Ascending aorta (tissue), 2 donors: ENCODE measurements at regions not wholly inside any gene's neighbourhood (a gene's known extent, or its start where the extent isn't known, plus 50 kb on each side); places are given as distances from the start of the nearest gene placed in this dataset.
A peak's percentile ranks its signal among the peaks of the same experiment; 100 is the strongest.

Source experiments
- DNase-seq, 2 donors: peaks; one replicate each; pipeline ENCODE4 v3.0.0-alpha.2; 2019; ENCODE audit warnings: low spot score in 2 of 2
- H3K27ac ChIP-seq, 2 donors: fragments of 200-600 bp; sonication (generic); one replicate each; pipeline ENCODE4 v1.5.1; 2016 to 2017; ENCODE audit warnings: mild to moderate bottlenecking in 1 of 2
- H3K27me3 ChIP-seq: fragments of 200-600 bp; sonication (generic); one replicate; pipeline ENCODE4 v1.5.1; 2017
- H3K36me3 ChIP-seq, 2 donors: fragments of 200-600 bp; sonication (generic); one replicate each; pipeline ENCODE4 v1.5.1; 2016
- H3K4me1 ChIP-seq, 2 donors: fragments of 200-600 bp; sonication (generic); one replicate each; pipeline ENCODE4 v1.5.1; 2016 to 2017; ENCODE audit warnings: mild to moderate bottlenecking in 1 of 2
- H3K4me3 ChIP-seq, 2 donors: fragments of 200-600 bp; sonication (generic); one replicate each; pipeline ENCODE4 v1.5.1; 2016 to 2017; ENCODE audit warnings: mild to moderate bottlenecking in 1 of 2
- H3K9me3 ChIP-seq, 2 donors: fragments of 200-600 bp; sonication (generic); one replicate each; pipeline ENCODE4 v1.5.1; 2016
- intact Hi-C: fragments of 100-400 bp; cut with DNase I; formaldehyde crosslinking; loops from one replicate; pipeline ENCODE4 v1.15.1; 2023
- TF ChIP-seq, protein P1 (sequence below), 3 experiments: fragments of 200-600 bp in 2 of 3; fragments of 450-650 bp in 1 of 3; sonication (generic) in 2 of 3; IDR thresholded peaks; one replicate each; pipeline ENCODE4 v1.5.1; 2016 to 2019; ENCODE audit warnings: antibody characterized with exemption in 3 of 3, mild to moderate bottlenecking in 1 of 3, moderate library complexity in 1 of 3

DNA sequence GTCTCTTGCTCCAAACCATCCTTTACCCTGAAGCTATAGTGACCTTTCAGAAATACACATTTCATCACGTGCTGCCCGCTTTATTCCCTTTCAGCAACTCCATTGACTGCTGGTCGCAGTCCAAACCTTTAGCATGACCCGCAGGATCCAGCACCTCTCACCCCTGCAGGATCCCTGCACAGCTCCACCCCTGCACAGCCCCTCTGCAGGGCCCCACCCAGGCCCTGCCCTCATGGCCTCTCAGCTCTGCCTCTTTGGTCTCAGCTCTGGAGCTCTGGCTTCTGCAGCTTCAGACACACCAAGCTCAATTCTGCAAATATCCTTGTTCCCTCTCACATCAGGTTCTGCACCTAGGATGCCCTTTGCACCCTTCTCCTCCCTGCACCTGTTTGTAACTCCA lies 264.9 kb upstream of the C1orf174 start:
- no peak for DNase-seq
- intact Hi-C loops: no loop called here
- no peaks in the 10 kb centered on the region for H3K36me3 ChIP-seq

GRCh38 chr1:4165686-4166300 lies 265.7 kb upstream of the C1orf174 start:
- Histone ChIP-seq H3K4me3 (no peak overlapping the region), H3K27ac (no peak overlapping the region), H3K4me1 (no peaks in the 10 kb centered on the region), H3K27me3 (no peaks in the 10 kb centered on the region), H3K9me3 (no peaks in the 10 kb centered on the region), H3K36me3 (no peaks in the 10 kb centered on the region)
- DNase-seq: no peak
- TF ChIP-seq, protein P1, sequence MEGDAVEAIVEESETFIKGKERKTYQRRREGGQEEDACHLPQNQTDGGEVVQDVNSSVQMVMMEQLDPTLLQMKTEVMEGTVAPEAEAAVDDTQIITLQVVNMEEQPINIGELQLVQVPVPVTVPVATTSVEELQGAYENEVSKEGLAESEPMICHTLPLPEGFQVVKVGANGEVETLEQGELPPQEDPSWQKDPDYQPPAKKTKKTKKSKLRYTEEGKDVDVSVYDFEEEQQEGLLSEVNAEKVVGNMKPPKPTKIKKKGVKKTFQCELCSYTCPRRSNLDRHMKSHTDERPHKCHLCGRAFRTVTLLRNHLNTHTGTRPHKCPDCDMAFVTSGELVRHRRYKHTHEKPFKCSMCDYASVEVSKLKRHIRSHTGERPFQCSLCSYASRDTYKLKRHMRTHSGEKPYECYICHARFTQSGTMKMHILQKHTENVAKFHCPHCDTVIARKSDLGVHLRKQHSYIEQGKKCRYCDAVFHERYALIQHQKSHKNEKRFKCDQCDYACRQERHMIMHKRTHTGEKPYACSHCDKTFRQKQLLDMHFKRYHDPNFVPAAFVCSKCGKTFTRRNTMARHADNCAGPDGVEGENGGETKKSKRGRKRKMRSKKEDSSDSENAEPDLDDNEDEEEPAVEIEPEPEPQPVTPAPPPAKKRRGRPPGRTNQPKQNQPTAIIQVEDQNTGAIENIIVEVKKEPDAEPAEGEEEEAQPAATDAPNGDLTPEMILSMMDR (IDR thresholded peaks at IDR 0.05): no peak
- intact Hi-C loops: no loop called here

More for the DNA sequence above, 264.9 kb upstream of the C1orf174 start:
- TF ChIP-seq, protein P1 (IDR thresholded peaks at IDR 0.05): no peak
- Histone ChIP-seq H3K4me3 (no peak overlapping the region), H3K9me3 (no peaks in the 10 kb centered on the region), H3K4me1 (no peaks in the 10 kb centered on the region), H3K27ac (no peak overlapping the region), H3K27me3 (no peaks in the 10 kb centered on the region)

- Histone ChIP-seq H3K27me3 (no peaks in the 10 kb centered on the region), H3K9me3 (no peaks in the 10 kb centered on the region), H3K4me3 (no peak overlapping the region), H3K27ac (no peak overlapping the region), H3K4me1 (no peaks in the 10 kb centered on the region), H3K36me3 (no peaks in the 10 kb centered on the region)
- TF ChIP-seq, protein P1 (IDR thresholded peaks at IDR 0.05): no peak
- intact Hi-C loops: no loop called here
- DNase-seq: no peak
These were observed 266.6 kb upstream of the C1orf174 start for GRCh38 chr1:4166713-4167112.

DNA sequence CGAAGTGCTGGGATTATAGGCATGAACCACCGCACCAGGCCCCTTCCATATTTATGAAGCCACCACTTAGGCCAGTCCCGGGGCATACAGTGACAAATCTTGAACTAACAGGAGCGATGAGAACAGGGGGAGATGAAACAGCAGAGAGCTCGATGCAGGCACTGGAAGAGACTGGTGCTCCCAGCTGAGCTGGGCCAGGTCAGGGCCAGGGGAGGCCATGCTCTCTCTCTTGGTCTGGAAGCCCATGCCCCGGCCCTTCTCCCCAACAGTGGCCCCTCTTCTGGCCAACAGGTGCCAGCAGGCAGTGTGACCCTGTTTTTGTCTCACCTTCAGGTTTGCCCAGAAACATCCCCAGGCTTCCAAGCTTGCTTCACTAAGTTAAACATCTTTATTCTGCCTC lies 269.9 kb upstream of the C1orf174 start:
- Histone ChIP-seq H3K9me3 (no peaks in the 10 kb centered on the region), H3K27ac (no peak overlapping the region), H3K27me3 (no peaks in the 10 kb centered on the region), H3K36me3 (no peaks in the 10 kb centered on the region), H3K4me3 (no peak overlapping the region), H3K4me1 (no peaks in the 10 kb centered on the region)
- intact Hi-C loops: no loop called here
- DNase-seq: peak in 1 of 2 donors; percentile 19
- TF ChIP-seq, protein P1 (IDR thresholded peaks at IDR 0.05): no peak

GRCh38 chr1:4170548-4171340 lies 270.7 kb upstream of the C1orf174 start:
- intact Hi-C loops: no loop called here
- H3K27me3 ChIP-seq: no peaks in the 10 kb centered on the region
- H3K9me3 ChIP-seq: no peaks in the 10 kb centered on the region
- no peak overlapping the region for H3K4me3 ChIP-seq
- H3K4me1 ChIP-seq: no peaks in the 10 kb centered on the region
- no peaks in the 10 kb centered on the region for H3K36me3 ChIP-seq
- no peak overlapping the region for H3K27ac ChIP-seq
- TF ChIP-seq, protein P1 (IDR thresholded peaks at IDR 0.05): no peak
- no peak for DNase-seq
